Progenitor cell of endocrine pancreas (in vitro differentiated cells): ENCODE measurements at regions not wholly inside any gene's neighbourhood (a gene's known extent, or its start where the extent isn't known, plus 50 kb on each side); places are given as distances from the start of the nearest gene placed in this dataset.
A peak's percentile ranks its signal among the peaks of the same experiment; 100 is the strongest.
"Not testable (repeated sequence)": the region's sequence is repeated elsewhere in the genome, so short reads cannot be mapped to it uniquely, and the experiment has no call there.

ENCODE experiments used
- DNase-seq: peaks from one replicate; pipeline ENCODE4 v3.0.0; 2021; ENCODE audit warnings: low spot score; ENCODE audit not compliant: unreplicated experiment
- H3K27ac Mint-ChIP-seq: 2 replicates; pipeline ENCODE4 v1.8.0; 2021; ENCODE audit warnings: mild to moderate bottlenecking, moderate library complexity, mixed read lengths
- H3K27me3 Mint-ChIP-seq: 2 replicates; pipeline ENCODE4 v1.8.0; 2021; ENCODE audit warnings: mixed read lengths
- H3K36me3 Mint-ChIP-seq: 2 replicates; pipeline ENCODE4 v1.8.0; 2022; ENCODE audit warnings: mixed read lengths; ENCODE audit not compliant: insufficient read depth
- H3K4me1 Mint-ChIP-seq: 2 replicates; pipeline ENCODE4 v1.8.0; 2021; ENCODE audit warnings: low read depth, mixed read lengths
- H3K4me3 Mint-ChIP-seq: 2 replicates; pipeline ENCODE4 v1.8.0; 2021; ENCODE audit warnings: low read depth, mild to moderate bottlenecking, moderate library complexity, mixed read lengths
- H3K9me3 Mint-ChIP-seq: 2 replicates; pipeline ENCODE4 v1.8.0; 2021; ENCODE audit warnings: low read depth, mixed read lengths
- CTCF ChIP-seq: fragments of 200-600 bp; sonication (generic); IDR thresholded peaks from one replicate; pipeline ENCODE4 v1.5.0; 2021; ENCODE audit warnings: antibody characterized with exemption, mild to moderate bottlenecking; ENCODE audit not compliant: unreplicated experiment

- Mint-ChIP-seq H3K36me3 (no peaks in the 10 kb centered on the region), H3K27ac (no peak overlapping the region), H3K4me3 (no peak overlapping the region), H3K9me3 (peaks cover 4% of the 10 kb centered on the region), H3K27me3 (no peaks in the 10 kb centered on the region), H3K4me1 (no peaks in the 10 kb centered on the region)
- no peak for DNase-seq
- TF ChIP-seq CTCF: no peak
Measured at GRCh38 chr2:57490741-57491140, 555.9 kb upstream of the VRK2 start.

GRCh38 chr2:57491213-57491612, 555.4 kb upstream of the VRK2 start:
- Mint-ChIP-seq H3K4me1 (no peaks in the 10 kb centered on the region), H3K36me3 (no peaks in the 10 kb centered on the region)

GRCh38 chr2:57493966-57494365, 552.6 kb upstream of the VRK2 start:
- not testable (repeated sequence) for H3K27me3 Mint-ChIP-seq, H3K27ac Mint-ChIP-seq, H3K9me3 Mint-ChIP-seq, DNase-seq, H3K4me1 Mint-ChIP-seq, H3K36me3 Mint-ChIP-seq, H3K4me3 Mint-ChIP-seq

More at GRCh38 chr2:57491213-57491612, 555.4 kb upstream of the VRK2 start:
- Mint-ChIP-seq H3K27ac (no peak overlapping the region), H3K4me3 (no peak overlapping the region), H3K9me3 (peaks cover 4% of the 10 kb centered on the region), H3K27me3 (no peaks in the 10 kb centered on the region)
- no peak for DNase-seq
- TF ChIP-seq CTCF: no peak

GRCh38 chr2:57497489-57498096, 549.0 kb upstream of the VRK2 start:
- no peak overlapping the region for H3K4me3 Mint-ChIP-seq
- TF ChIP-seq CTCF: peak; percentile 88
- no peaks in the 10 kb centered on the region for H3K27me3 Mint-ChIP-seq
- peak overlapping the region; percentile 53 for H3K27ac Mint-ChIP-seq
- peak; percentile 24 for DNase-seq
- peaks cover 4% of the 10 kb centered on the region for H3K9me3 Mint-ChIP-seq
- peaks cover 7% of the 10 kb centered on the region for H3K4me1 Mint-ChIP-seq
- no peaks in the 10 kb centered on the region for H3K36me3 Mint-ChIP-seq

- no peak for DNase-seq
- H3K9me3 Mint-ChIP-seq: no peaks in the 10 kb centered on the region
- H3K4me1 Mint-ChIP-seq: no peaks in the 10 kb centered on the region
- H3K27me3 Mint-ChIP-seq: no peaks in the 10 kb centered on the region
- H3K4me3 Mint-ChIP-seq: no peak overlapping the region
- H3K36me3 Mint-ChIP-seq: no peaks in the 10 kb centered on the region
- H3K27ac Mint-ChIP-seq: no peak overlapping the region
- no peak for TF ChIP-seq CTCF
Measured at GRCh38 chr2:57504787-57505186, 541.8 kb upstream of the VRK2 start.

GRCh38 chr2:57509189-57509588, 537.4 kb upstream of the VRK2 start:
- peaks cover 2% of the 10 kb centered on the region for H3K27me3 Mint-ChIP-seq
- TF ChIP-seq CTCF: no peak
- H3K4me3 Mint-ChIP-seq: no peak overlapping the region

More at GRCh38 chr2:57509189-57509588, 537.4 kb upstream of the VRK2 start:
- Mint-ChIP-seq H3K36me3 (no peaks in the 10 kb centered on the region), H3K9me3 (no peaks in the 10 kb centered on the region), H3K27ac (no peak overlapping the region), H3K4me1 (no peaks in the 10 kb centered on the region)
- DNase-seq: no peak
